SIG-M5 treated with dmso at 0.1 percent for 504 hours (cell line): ENCODE measurements at regions not wholly inside any gene's neighbourhood (a gene's known extent, or its start where the extent isn't known, plus 50 kb on each side); places are given as distances from the start of the nearest gene placed in this dataset.

ENCODE experiments used
- DNase-seq: peaks from one replicate; lab custom pipeline; 2025; ENCODE audit not compliant: unreplicated experiment; lab: John Stamatoyannopoulos, UW

GRCh38 chr10:62453274-62453673 lies 79.1 kb downstream of the ZNF365 start:
- no peak for DNase-seq

GRCh38 chr10:62454687-62455397 lies 80.7 kb downstream of the ZNF365 start:
- DNase-seq = peak; percentile 4

DNA sequence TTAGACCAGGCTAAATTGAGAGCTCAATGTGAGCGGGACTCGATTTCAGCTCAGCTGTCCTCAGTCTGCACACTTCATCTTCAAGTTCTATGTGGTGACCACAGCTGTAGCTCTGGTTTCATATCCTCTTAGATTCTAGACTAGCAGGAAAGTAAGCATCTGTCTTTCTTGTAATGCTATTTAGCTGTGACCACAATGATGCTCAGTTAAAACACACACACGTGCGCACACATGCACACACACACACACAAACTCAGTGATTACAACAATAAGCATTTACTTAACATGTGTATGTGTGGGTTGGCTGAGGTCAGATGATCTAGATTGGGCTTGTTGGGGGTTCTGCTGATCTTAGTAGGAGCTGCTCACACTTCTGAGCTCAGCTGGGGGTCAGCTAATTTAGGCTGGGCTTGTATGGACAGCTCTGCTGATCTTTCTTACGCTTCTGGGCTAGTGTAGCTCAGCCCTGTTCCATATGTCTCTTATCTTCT lies 82.5 kb downstream of the ZNF365 start:
- peak; percentile 68 for DNase-seq

- no peak for DNase-seq
Measured at GRCh38 chr10:62457196-62457595, 83.0 kb downstream of the ZNF365 start.

DNA sequence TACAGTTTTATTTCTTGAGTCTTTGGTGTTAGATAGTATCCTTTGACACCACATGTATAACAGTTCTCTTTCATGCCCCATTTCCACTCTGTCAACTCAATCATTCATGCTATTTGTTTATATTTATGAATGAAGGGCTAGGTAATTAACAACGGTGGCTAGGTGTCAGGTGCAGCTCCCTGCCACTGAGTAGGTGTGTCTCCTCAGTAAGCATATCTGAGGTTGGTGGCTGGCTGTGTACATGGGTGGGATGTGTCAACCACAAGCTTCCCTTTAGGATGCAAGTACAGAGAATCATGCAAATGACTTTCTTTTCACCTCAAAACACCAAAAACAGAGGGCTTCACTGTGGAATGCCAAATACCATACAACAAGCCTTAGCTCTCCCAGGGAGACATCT lies 83.4 kb downstream of the ZNF365 start:
- DNase-seq = no peak

- DNase-seq = no peak
Measured at GRCh38 chr10:62459072-62459471, 84.9 kb downstream of the ZNF365 start.

DNA sequence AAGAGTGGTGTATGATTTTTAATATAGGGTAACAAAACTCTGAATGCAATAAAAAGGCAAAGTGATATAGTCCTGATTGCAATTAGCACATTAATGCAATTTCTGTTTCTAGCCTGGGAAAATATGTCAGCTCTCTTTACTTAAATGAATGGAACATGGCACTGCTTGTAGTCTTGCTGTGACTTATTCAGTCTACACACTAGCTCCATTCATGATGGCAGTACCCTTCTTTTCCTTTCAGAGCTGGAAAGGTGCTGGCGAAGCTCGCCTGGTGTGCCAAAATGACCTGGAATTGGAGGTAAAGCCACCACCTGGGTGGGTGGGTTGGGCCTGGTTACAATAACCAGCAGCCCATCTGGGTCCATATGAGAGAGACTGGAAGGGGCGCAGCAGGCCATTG lies 85.3 kb downstream of the ZNF365 start:
- DNase-seq = no peak

DNA sequence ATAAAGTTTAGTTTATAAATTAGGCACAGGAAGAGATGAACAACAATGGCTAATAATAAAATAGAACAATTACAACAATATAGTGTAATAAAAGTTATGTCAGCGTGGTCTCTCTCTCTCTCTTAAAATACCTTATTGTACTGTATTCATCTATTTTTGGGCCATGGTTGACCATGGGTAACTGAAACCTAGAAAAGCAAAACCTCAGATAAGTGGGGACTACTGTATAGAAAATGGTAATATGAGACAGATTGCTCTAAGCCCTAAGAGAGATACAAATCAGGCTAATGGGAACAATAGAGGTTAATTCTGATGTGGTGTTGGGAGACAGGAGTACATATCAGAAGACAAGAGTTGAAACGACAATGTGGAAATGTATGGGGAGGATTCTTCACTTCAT lies 86.2 kb downstream of the ZNF365 start:
- DNase-seq = no peak

GRCh38 chr10:62461120-62461519 lies 87.0 kb downstream of the ZNF365 start:
- DNase-seq = no peak

GRCh38 chr10:62462461-62462860 lies 88.3 kb downstream of the ZNF365 start:
- peak; percentile 24 for DNase-seq

- no peak for DNase-seq
Measured at GRCh38 chr10:62463364-62463763, 89.2 kb downstream of the ZNF365 start.

- no peak for DNase-seq
Measured at GRCh38 chr10:62464308-62464707, 90.1 kb downstream of the ZNF365 start.

- DNase-seq = no peak
Measured at GRCh38 chr10:62466590-62466989, 92.4 kb downstream of the ZNF365 start.

GRCh38 chr10:62467527-62467926 lies 93.4 kb downstream of the ZNF365 start:
- DNase-seq = no peak

GRCh38 chr10:62471711-62472110 lies 97.5 kb downstream of the ZNF365 start:
- no peak for DNase-seq

- peak; percentile 4 for DNase-seq
Measured at GRCh38 chr10:62473241-62473640, 99.1 kb downstream of the ZNF365 start.

DNA sequence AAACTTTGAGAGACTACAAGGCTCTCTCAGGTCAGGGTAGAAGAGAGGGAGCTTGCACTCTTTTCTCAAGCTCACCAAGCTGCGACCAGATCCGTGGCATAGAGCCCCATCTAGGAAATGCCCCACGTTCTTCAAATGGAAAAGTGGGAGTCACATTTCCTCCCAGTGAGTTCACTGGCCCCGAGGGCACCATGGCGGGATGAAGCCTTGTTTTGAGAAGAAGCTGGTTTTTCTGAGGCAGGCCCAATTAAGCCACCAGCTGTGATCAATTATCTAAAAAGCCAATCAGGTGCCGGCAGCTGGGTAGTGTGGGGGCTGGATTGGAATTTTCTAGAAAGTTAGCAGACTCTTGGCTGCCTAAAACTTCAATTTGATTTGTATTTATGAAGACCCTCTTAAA lies 101.4 kb downstream of the ZNF365 start:
- DNase-seq = no peak

- DNase-seq = no peak
Measured at GRCh38 chr10:62479523-62479922, 105.4 kb downstream of the ZNF365 start.

GRCh38 chr10:62480196-62480595 lies 106.0 kb downstream of the ZNF365 start:
- peak; percentile 8 for DNase-seq

DNA sequence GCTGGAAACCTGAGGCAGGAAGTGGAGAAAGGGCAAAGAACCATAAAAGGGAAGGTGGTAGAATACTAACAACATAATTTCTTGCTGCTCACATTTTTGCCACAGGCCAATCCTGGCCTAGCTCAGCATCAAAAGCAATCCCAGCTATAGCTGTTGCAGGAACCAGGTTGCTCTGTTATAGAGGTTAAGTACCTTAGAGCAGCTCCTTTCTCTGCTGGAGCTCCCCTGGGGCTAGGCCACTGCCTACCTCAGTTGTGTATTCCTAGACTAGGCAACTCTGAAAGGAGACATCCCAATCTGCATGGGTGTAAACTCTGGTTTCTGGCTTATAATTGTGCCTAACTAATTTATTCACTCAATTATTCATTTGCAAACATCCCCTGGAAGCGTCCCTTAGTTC lies 108.4 kb downstream of the ZNF365 start:
- no peak for DNase-seq

GRCh38 chr10:62491597-62491996 lies 117.4 kb downstream of the ZNF365 start:
- peak; percentile 12 for DNase-seq

- DNase-seq = peak; percentile 73
Measured at GRCh38 chr10:62492012-62492869, 118.1 kb downstream of the ZNF365 start.
